Skeletal muscle tissue (tissue), 3 donors: ENCODE measurements at regions not wholly inside any gene's neighbourhood (a gene's known extent, or its start where the extent isn't known, plus 50 kb on each side); places are given as distances from the start of the nearest gene placed in this dataset.

Experiments used
- H3K27ac ChIP-seq: one replicate; pipeline ENCODE4 v1.7.0; 2013; ENCODE audit warnings: mild to moderate bottlenecking, low read depth, low read length, inconsistent platforms
- H3K27me3 ChIP-seq, 3 donors: one replicate each; pipeline ENCODE4 v1.7.0; 2013; ENCODE audit warnings: low read length in 3 of 3; ENCODE audit not compliant: control insufficient read depth in 3 of 3, insufficient read depth in 3 of 3
- H3K36me3 ChIP-seq, 3 donors: one replicate each; pipeline ENCODE4 v1.7.0; 2013; ENCODE audit warnings: low read length in 3 of 3; ENCODE audit not compliant: control insufficient read depth in 3 of 3, insufficient read depth in 3 of 3
- H3K4me1 ChIP-seq, 3 donors: one replicate each; pipeline ENCODE4 v1.7.0; 2013; ENCODE audit warnings: low read length in 3 of 3, mild to moderate bottlenecking in 3 of 3; ENCODE audit not compliant: control insufficient read depth in 3 of 3, insufficient read depth in 3 of 3
- H3K4me3 ChIP-seq, 3 donors: one replicate each; pipeline ENCODE4 v1.7.0; 2013; ENCODE audit warnings: low read length in 3 of 3
- H3K9ac ChIP-seq, 3 donors: one replicate each; pipeline ENCODE4 v1.7.0; 2013; ENCODE audit warnings: low read length in 3 of 3, mild to moderate bottlenecking in 3 of 3, moderate library complexity in 2 of 3, low read depth in 1 of 3
- H3K9me3 ChIP-seq, 3 donors: one replicate each; pipeline ENCODE4 v1.7.0; 2013; ENCODE audit warnings: low read length in 3 of 3; ENCODE audit not compliant: control insufficient read depth in 3 of 3
- donor health status: Osteomylitis.

DNA sequence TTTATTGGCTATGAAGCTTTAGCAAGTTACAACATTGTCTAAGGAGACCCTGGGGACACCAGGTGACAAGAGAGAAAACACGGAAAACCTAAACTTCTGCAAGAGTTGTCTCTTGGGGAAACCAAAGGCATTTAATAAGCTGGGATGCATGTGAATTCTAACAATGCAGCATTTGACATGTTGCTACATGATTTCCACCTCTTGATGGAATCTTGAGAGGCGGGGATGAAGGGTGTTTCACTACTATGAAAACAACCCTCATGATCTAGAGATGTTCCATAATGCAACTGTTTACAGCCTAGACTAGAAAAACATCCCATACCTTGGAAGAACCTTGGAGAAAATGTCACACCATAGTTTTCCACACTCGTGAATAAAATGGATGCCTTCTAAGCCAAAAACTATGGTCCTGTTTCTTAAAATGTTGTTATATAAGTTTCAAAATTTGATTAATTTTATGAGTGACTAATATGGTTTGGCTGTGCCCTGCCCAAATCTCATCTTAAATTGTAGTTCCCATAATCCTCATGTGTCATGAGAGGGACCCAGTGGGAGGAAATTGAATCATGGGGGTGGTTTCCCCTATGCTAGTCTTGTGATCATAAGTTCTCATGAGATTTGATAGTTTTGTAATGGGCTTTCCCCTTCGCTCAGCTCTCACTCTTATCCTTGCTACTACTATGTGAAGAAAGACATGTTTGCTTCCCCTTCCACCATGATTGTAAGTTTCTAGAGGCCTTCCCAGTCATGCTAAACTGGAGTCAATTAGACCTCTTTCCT is 164.6 kb downstream of the TNFSF13B start:
- Histone ChIP-seq H3K27me3 (no peaks in the 10 kb centered on the region), H3K9me3 (no peaks in the 10 kb centered on the region), H3K4me1 (no peaks in the 10 kb centered on the region), H3K9ac (no peak overlapping the region), H3K36me3 (no peaks in the 10 kb centered on the region), H3K27ac (no peak overlapping the region), H3K4me3 (no peak overlapping the region)

GRCh38 chr13:108435393-108436149 is 166.1 kb downstream of the TNFSF13B start:
- Histone ChIP-seq H3K27me3 (no peaks in the 10 kb centered on the region), H3K9ac (no peak overlapping the region), H3K36me3 (no peaks in the 10 kb centered on the region), H3K4me1 (no peaks in the 10 kb centered on the region), H3K27ac (no peak overlapping the region), H3K4me3 (no peak overlapping the region), H3K9me3 (no peaks in the 10 kb centered on the region)

- H3K4me3 ChIP-seq: no peak overlapping the region
- no peaks in the 10 kb centered on the region for H3K4me1 ChIP-seq
Observed at GRCh38 chr13:108437496-108437895, 168.0 kb downstream of the TNFSF13B start.

GRCh38 chr13:108439556-108439955 is 170.0 kb downstream of the TNFSF13B start:
- Histone ChIP-seq H3K4me3 (no peak overlapping the region), H3K4me1 (no peaks in the 10 kb centered on the region), H3K27ac (no peak overlapping the region), H3K9me3 (no peaks in the 10 kb centered on the region), H3K36me3 (no peaks in the 10 kb centered on the region), H3K27me3 (no peaks in the 10 kb centered on the region), H3K9ac (no peak overlapping the region)

More at GRCh38 chr13:108437496-108437895, 168.0 kb downstream of the TNFSF13B start:
- H3K9ac ChIP-seq: no peak overlapping the region
- H3K9me3 ChIP-seq: no peaks in the 10 kb centered on the region
- no peak overlapping the region for H3K27ac ChIP-seq
- H3K36me3 ChIP-seq: no peaks in the 10 kb centered on the region
- H3K27me3 ChIP-seq: no peaks in the 10 kb centered on the region

- H3K9ac ChIP-seq: no peak overlapping the region
- H3K27me3 ChIP-seq: no peaks in the 10 kb centered on the region
- no peak overlapping the region for H3K27ac ChIP-seq
- no peaks in the 10 kb centered on the region for H3K36me3 ChIP-seq
- no peaks in the 10 kb centered on the region for H3K9me3 ChIP-seq
- no peak overlapping the region for H3K4me3 ChIP-seq
- no peaks in the 10 kb centered on the region for H3K4me1 ChIP-seq
Observed at GRCh38 chr13:108444448-108444847, 174.9 kb downstream of the TNFSF13B start.

GRCh38 chr13:108448891-108449290 is 179.4 kb downstream of the TNFSF13B start:
- no peaks in the 10 kb centered on the region for H3K4me1 ChIP-seq
- H3K27ac ChIP-seq: no peak overlapping the region
- H3K4me3 ChIP-seq: no peak overlapping the region
- H3K9ac ChIP-seq: no peak overlapping the region
- H3K27me3 ChIP-seq: no peaks in the 10 kb centered on the region
- H3K9me3 ChIP-seq: no peaks in the 10 kb centered on the region
- H3K36me3 ChIP-seq: no peaks in the 10 kb centered on the region

DNA sequence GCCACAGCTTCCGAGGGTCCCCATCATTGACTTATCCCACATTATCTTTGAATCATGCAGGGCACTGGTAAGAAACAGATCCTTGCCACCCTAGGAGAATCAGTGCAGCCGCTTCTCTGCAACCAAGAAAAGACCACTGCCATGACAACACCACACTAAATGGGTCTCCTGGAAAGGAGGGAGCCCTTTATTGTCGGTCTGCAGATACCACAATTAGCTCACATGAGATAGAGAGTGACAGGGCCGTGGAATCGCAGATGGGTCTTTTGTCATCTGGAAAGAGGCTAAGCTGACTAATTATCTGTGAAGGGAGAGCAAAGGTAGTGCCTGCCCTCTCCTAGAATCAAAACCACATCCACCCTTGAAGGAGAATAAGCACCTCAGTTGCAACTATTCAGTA is 178.3 kb upstream of the MYO16 start:
- Histone ChIP-seq H3K9ac (no peak overlapping the region), H3K27me3 (no peaks in the 10 kb centered on the region), H3K4me1 (no peaks in the 10 kb centered on the region), H3K36me3 (no peaks in the 10 kb centered on the region), H3K27ac (no peak overlapping the region), H3K4me3 (no peak overlapping the region), H3K9me3 (no peaks in the 10 kb centered on the region)

DNA sequence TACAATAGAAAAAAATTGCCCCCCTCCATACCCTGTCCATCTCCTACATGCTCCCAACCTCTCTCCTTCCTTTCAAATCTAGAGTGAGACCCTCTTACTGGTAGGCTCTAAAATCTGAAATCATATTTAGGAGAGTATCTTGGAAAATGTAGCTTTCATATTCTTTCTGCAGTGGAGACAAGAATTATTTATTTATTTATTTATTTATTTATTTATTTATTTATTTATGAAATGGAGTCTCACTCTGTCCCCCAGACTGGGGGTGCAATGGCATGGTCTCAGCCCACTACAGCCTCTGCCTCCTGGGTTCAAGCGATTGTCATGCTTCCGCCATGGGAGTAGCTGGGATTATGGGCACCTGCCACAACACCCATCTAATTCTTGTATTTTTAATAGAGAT is 174.1 kb upstream of the MYO16 start:
- H3K36me3 ChIP-seq: no peaks in the 10 kb centered on the region
- no peaks in the 10 kb centered on the region for H3K27me3 ChIP-seq
- no peak overlapping the region for H3K27ac ChIP-seq
- no peak overlapping the region for H3K4me3 ChIP-seq
- H3K4me1 ChIP-seq: no peaks in the 10 kb centered on the region
- H3K9ac ChIP-seq: no peak overlapping the region
- peaks cover 0 to 2% (median 0%) of the 10 kb centered on the region in 3 donors for H3K9me3 ChIP-seq

DNA sequence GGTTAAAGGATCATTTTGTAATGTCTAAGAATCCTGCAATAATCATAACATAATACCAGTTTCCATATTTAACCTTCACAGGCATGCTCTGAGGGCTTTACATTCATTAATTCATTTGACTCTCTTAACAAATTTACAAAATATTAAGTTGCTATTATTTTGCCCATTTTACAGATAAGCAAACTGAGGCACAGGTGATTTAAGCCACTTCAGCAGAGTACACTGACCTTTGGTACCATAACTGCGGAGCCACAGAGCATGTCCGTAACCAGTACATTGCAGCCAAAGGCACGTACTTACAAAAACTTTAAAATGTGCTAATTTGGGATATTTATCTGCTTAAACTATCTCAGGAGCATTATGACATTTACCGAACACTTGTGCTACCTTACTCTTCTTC is 169.4 kb upstream of the MYO16 start:
- Histone ChIP-seq H3K27me3 (no peaks in the 10 kb centered on the region), H3K4me3 (no peak overlapping the region), H3K4me1 (no peaks in the 10 kb centered on the region), H3K9ac (no peak overlapping the region), H3K27ac (no peak overlapping the region), H3K36me3 (no peaks in the 10 kb centered on the region), H3K9me3 (peaks cover 0 to 2% (median 0%) of the 10 kb centered on the region in 3 donors)

- Histone ChIP-seq H3K36me3 (no peaks in the 10 kb centered on the region), H3K27me3 (no peaks in the 10 kb centered on the region), H3K27ac (no peak overlapping the region), H3K9me3 (peaks cover 0 to 2% (median 0%) of the 10 kb centered on the region in 3 donors), H3K9ac (no peak overlapping the region), H3K4me1 (no peaks in the 10 kb centered on the region), H3K4me3 (no peak overlapping the region)
Observed at GRCh38 chr13:108460746-108461145, 168.7 kb upstream of the MYO16 start.
